ENCODE measurements at regions not wholly inside any gene's neighbourhood (a gene's known extent, or its start where the extent isn't known, plus 50 kb on each side); places are given as distances from the start of the nearest gene placed in this dataset.

GRCh38 chr2:173623438-173624319 lies 269.0 kb downstream of the CDCA7 start:
- 79% methylated on average over 13 of the region's 13 CpGs for WGBS
- H3K4me1 ChIP-seq (replicated peaks), result no peaks in the 10 kb centered on the region
- TF ChIP-seq POLR2A (IDR thresholded peaks at IDR 0.05) (no peak), POLR2AphosphoS5 (IDR thresholded peaks at IDR 0.05) (no peak), CTCF (IDR thresholded peaks at IDR 0.05) (no peak)
- no peak overlapping the region for H3K27ac ChIP-seq
- H3K36me3 ChIP-seq, result no peaks in the 10 kb centered on the region
- no peak for DNase-seq (ENCODE audit: low spot score)
- no peak overlapping the region for H3K4me3 ChIP-seq
- no peaks in the 10 kb centered on the region for H3K27me3 ChIP-seq (replicated peaks; ENCODE audit: insufficient read depth)
- intact Hi-C loops (cut with DNase I), result no loop called here
- H3K9me3 ChIP-seq, result no peaks in the 10 kb centered on the region

- no peak for DNase-seq (ENCODE audit: low spot score)
- intact Hi-C loops (cut with DNase I), result no loop called here
- Histone ChIP-seq H3K27me3 (replicated peaks; ENCODE audit: insufficient read depth) (no peaks in the 10 kb centered on the region), H3K36me3 (no peaks in the 10 kb centered on the region), H3K4me3 (no peak overlapping the region), H3K9me3 (no peaks in the 10 kb centered on the region), H3K4me1 (replicated peaks) (no peaks in the 10 kb centered on the region), H3K27ac (no peak overlapping the region)
- WGBS, result 95% methylated on average over 10 of the region's 11 CpGs
- TF ChIP-seq POLR2AphosphoS5 (IDR thresholded peaks at IDR 0.05) (no peak), CTCF (IDR thresholded peaks at IDR 0.05) (no peak), POLR2A (IDR thresholded peaks at IDR 0.05) (no peak)
These were observed 270.6 kb downstream of the CDCA7 start for GRCh38 chr2:173625315-173625714.

- DNase-seq (ENCODE audit: low spot score), result no peak
- Histone ChIP-seq H3K9me3 (no peaks in the 10 kb centered on the region), H3K4me3 (no peak overlapping the region), H3K36me3 (no peaks in the 10 kb centered on the region), H3K27ac (no peak overlapping the region), H3K27me3 (replicated peaks; ENCODE audit: insufficient read depth) (no peaks in the 10 kb centered on the region), H3K4me1 (replicated peaks) (no peaks in the 10 kb centered on the region)
- intact Hi-C loops (cut with DNase I), result no loop called here
- TF ChIP-seq POLR2AphosphoS5 (IDR thresholded peaks at IDR 0.05) (no peak), POLR2A (IDR thresholded peaks at IDR 0.05) (no peak), CTCF (IDR thresholded peaks at IDR 0.05) (no peak)
These were observed 274.4 kb downstream of the CDCA7 start for GRCh38 chr2:173629076-173629475.

GRCh38 chr2:173630425-173631126 lies 275.9 kb downstream of the CDCA7 start:
- H3K9me3 ChIP-seq, result no peaks in the 10 kb centered on the region
- H3K4me3 ChIP-seq, result no peak overlapping the region
- 53% methylated on average over 9 of the region's 9 CpGs for WGBS
- DNase-seq (ENCODE audit: low spot score), result no peak
- peak overlapping the region in 1 of 2 donors; percentile 32 for H3K27ac ChIP-seq
- H3K36me3 ChIP-seq, result no peaks in the 10 kb centered on the region
- no peaks in the 10 kb centered on the region for H3K27me3 ChIP-seq (replicated peaks; ENCODE audit: insufficient read depth)
- TF ChIP-seq POLR2AphosphoS5 (IDR thresholded peaks at IDR 0.05), result no peak
- TF ChIP-seq POLR2A (IDR thresholded peaks at IDR 0.05), result no peak
- TF ChIP-seq CTCF (IDR thresholded peaks at IDR 0.05), result no peak
- H3K4me1 ChIP-seq (replicated peaks), result no peaks in the 10 kb centered on the region
- intact Hi-C loops (cut with DNase I), result no loop called here

Data from prostate gland (tissue), 2 donors.